ENCODE measurements at regions not wholly inside any gene's neighbourhood (a gene's known extent, or its start where the extent isn't known, plus 50 kb on each side); places are given as distances from the start of the nearest gene placed in this dataset.

GRCh38 chr5:157920828-157921170 is 61.9 kb upstream of the CLINT1 start:
- TF ChIP-seq CTCF (IDR thresholded peaks at IDR 0.05) (no peak), POLR2A (IDR thresholded peaks at IDR 0.05) (no peak)

Data from thyroid gland (tissue), 4 donors.